ENCODE measurements at regions not wholly inside any gene's neighbourhood (a gene's known extent, or its start where the extent isn't known, plus 50 kb on each side); places are given as distances from the start of the nearest gene placed in this dataset.

DNA sequence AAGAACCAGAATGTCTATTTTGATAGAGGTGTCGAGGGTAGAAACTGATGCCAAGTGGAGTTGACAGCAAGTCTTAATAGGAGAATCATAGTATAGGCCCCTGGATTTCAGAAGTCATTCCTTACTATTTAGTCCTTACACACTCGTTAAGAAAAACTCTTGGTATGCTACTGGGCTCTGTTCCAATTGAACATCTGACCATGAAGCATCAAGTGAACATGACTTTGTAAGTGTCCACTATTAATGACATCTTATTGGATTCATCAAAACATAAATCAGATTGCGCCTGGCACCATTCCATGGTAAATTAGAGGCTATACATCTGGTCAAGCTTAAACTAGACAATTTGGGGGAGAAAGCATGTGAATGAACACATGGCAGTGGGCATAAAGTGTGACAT, 1056.5 kb upstream of the EDIL3 start:
- no peak for TF ChIP-seq RNF2 (IDR thresholded peaks at IDR 0.05; ENCODE audit: borderline replicate concordance, low read depth, low read length, missing control alignments, poor library complexity, severe bottlenecking)
- TF ChIP-seq, protein P1, sequence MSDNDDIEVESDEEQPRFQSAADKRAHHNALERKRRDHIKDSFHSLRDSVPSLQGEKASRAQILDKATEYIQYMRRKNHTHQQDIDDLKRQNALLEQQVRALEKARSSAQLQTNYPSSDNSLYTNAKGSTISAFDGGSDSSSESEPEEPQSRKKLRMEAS (IDR thresholded peaks at IDR 0.05): no peak
- TF ChIP-seq, protein P2, sequence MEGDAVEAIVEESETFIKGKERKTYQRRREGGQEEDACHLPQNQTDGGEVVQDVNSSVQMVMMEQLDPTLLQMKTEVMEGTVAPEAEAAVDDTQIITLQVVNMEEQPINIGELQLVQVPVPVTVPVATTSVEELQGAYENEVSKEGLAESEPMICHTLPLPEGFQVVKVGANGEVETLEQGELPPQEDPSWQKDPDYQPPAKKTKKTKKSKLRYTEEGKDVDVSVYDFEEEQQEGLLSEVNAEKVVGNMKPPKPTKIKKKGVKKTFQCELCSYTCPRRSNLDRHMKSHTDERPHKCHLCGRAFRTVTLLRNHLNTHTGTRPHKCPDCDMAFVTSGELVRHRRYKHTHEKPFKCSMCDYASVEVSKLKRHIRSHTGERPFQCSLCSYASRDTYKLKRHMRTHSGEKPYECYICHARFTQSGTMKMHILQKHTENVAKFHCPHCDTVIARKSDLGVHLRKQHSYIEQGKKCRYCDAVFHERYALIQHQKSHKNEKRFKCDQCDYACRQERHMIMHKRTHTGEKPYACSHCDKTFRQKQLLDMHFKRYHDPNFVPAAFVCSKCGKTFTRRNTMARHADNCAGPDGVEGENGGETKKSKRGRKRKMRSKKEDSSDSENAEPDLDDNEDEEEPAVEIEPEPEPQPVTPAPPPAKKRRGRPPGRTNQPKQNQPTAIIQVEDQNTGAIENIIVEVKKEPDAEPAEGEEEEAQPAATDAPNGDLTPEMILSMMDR (IDR thresholded peaks at IDR 0.05; ENCODE audit: control extremely low read depth in 1 of 3, insufficient read depth in 1 of 3, low read depth in 1 of 3, low read length in 3 of 3): no peak
- no peak for TF ChIP-seq CREB1 (IDR thresholded peaks at IDR 0.05)
- no peak for TF ChIP-seq POLR2AphosphoS5 (IDR thresholded peaks at IDR 0.05; ENCODE audit: low read depth, low read length)
- no peak for TF ChIP-seq MAFK (IDR thresholded peaks at IDR 0.05; ENCODE audit: low read depth, low read length)
- TF ChIP-seq TEAD4 (IDR thresholded peaks at IDR 0.05; ENCODE audit: low read depth, low read length): no peak
- TF ChIP-seq TAF7 (optimal IDR thresholded peaks at IDR 0.05; ENCODE audit: borderline replicate concordance, low read depth, low read length): no peak
- no peak for TF ChIP-seq FOSL1 (IDR thresholded peaks at IDR 0.05; ENCODE audit: insufficient read depth, low read depth, low read length)
- no peak for TF ChIP-seq BRCA1 (IDR thresholded peaks at IDR 0.05; ENCODE audit: low read depth, low read length)
- TF ChIP-seq HDAC6 (IDR thresholded peaks at IDR 0.05; ENCODE audit: low read depth, low read length): no peak
- TF ChIP-seq POLR2A (IDR thresholded peaks at IDR 0.05; ENCODE audit: control extremely low read depth in 1 of 2, low read depth in 2 of 2, low read length in 2 of 2): no peak

All from H1 (cell line).